Astrocyte (in vitro differentiated cells and primary cell): ENCODE measurements at regions not wholly inside any gene's neighbourhood (a gene's known extent, or its start where the extent isn't known, plus 50 kb on each side); places are given as distances from the start of the nearest gene placed in this dataset.

Experiments used
- EZH2 ChIP-seq: IDR thresholded peaks from 2 replicates; pipeline ENCODE4 v1.6.1; 2012; ENCODE audit warnings: mild to moderate bottlenecking, low read length, inconsistent platforms; ENCODE audit not compliant: insufficient read depth
- TF ChIP-seq, protein P1 (sequence below): IDR thresholded peaks from 2 replicates; pipeline ENCODE4 v1.5.1; 2011; ENCODE audit warnings: low read depth, mild to moderate bottlenecking, inconsistent platforms, low read length, moderate library complexity; ENCODE audit not compliant: insufficient read depth

DNA sequence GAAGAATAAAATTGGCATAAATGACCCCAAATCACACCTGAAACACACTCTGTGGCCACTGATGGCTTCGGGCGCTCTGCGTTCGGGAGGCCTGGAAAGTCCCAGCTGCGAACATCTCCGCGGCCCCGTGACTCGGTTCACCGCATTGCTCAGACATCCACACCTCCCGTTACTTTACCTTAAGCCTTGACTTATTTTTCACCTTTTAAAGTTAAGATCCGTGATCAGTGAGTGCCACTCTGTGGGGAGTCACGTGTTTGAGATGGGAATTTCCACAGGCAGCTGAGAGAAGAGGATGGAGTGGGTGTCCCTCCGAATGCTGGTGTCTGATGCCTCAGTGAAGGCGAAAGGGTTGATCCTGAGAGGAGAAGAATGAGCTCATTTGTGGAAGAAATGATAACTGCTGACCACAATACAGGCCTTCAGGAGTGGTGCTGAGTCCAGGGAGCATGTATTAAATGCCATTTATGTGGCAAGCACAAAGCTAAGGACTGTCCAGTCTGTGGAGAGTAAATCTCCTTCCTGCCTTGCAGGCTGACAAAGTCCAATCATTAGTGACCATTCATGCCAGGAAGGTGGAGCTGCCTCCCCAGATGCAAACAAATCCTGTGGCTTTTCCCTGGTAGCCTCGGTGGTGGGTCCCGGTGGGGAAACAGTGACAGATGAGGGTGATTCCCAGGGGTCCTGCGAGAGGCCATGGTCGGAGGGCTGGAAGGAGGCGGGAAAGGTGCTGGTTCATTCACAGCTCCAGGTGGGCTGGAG lies 168.8 kb downstream of the RTP5 start:
- TF ChIP-seq, protein P1, sequence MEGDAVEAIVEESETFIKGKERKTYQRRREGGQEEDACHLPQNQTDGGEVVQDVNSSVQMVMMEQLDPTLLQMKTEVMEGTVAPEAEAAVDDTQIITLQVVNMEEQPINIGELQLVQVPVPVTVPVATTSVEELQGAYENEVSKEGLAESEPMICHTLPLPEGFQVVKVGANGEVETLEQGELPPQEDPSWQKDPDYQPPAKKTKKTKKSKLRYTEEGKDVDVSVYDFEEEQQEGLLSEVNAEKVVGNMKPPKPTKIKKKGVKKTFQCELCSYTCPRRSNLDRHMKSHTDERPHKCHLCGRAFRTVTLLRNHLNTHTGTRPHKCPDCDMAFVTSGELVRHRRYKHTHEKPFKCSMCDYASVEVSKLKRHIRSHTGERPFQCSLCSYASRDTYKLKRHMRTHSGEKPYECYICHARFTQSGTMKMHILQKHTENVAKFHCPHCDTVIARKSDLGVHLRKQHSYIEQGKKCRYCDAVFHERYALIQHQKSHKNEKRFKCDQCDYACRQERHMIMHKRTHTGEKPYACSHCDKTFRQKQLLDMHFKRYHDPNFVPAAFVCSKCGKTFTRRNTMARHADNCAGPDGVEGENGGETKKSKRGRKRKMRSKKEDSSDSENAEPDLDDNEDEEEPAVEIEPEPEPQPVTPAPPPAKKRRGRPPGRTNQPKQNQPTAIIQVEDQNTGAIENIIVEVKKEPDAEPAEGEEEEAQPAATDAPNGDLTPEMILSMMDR, result no peak
- TF ChIP-seq EZH2, result no peak
